ENCODE measurements at regions not wholly inside any gene's neighbourhood (a gene's known extent, or its start where the extent isn't known, plus 50 kb on each side); places are given as distances from the start of the nearest gene placed in this dataset.

DNA sequence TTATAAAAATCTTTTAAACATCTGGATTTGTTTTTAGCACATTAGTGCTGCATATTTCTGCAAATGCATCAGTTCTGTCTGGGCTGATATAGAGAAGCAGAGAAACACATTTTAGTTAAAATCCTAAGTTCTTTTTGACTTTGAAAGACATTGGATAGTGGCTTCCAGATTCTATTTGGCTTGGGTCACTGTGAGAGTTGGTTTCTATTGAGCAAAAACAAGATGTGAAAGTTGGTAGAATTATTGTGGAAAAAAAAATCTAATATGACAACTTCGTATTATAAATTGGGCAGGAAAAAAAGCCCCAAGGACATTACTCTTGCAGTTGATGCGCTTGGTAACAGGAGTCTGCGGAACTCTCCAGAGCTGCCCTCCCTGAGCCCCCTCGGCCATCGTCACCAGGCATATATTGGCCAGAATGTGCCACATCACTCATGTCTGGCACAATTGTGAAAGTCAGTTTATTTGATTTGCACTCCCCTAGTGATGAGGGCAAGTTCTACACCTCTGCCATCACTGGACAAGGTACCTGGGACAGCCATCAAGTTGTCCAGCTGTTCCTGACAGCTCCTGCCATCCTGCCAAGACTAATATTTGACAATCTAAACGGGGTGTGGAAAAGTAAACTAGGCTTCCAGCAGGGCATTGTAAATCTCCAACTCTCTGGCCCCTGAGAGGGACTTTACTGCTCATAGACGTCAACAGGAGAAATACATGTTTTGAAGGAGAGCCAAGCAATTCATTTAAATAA is 334.5 kb downstream of the TENT4A start:
- no peak overlapping the region for H3K27ac ChIP-seq
- DNase-seq (ENCODE audit: low read depth in 1 of 2, low spot score in 1 of 2) (no peak), FAIRE-seq (no peak), ATAC-seq (no peak)
- no peak overlapping the region for H3K4me2 ChIP-seq
- no peak overlapping the region for H3K4me3 ChIP-seq
- CTCF ChIA-PET: no interaction called here
- WGBS (ENCODE audit: missing lambda C conversion rate): 8% methylated on average over 7 of the region's 7 CpGs
- TF ChIP-seq GATA3 (IDR thresholded peaks at IDR 0.05; ENCODE audit: borderline replicate concordance) (no peak), HOXB13 (CRISPR knock-in tag; IDR thresholded peaks at IDR 0.05; ENCODE audit: low read depth) (no peak), FOXS1 (CRISPR knock-in tag; IDR thresholded peaks at IDR 0.05) (no peak), MAZ (IDR thresholded peaks at IDR 0.05; ENCODE audit: borderline replicate concordance, low read depth, low read length) (no peak), KDM5A (IDR thresholded peaks at IDR 0.05) (no peak), RFX5 (IDR thresholded peaks at IDR 0.05) (no peak), CBX8 (IDR thresholded peaks at IDR 0.05) (no peak)
- H3K9me3 ChIP-seq: no peaks in the 10 kb centered on the region
- POLR2A ChIA-PET: no interaction called here
- no peaks in the 10 kb centered on the region for H3K4me1 ChIP-seq

DNA sequence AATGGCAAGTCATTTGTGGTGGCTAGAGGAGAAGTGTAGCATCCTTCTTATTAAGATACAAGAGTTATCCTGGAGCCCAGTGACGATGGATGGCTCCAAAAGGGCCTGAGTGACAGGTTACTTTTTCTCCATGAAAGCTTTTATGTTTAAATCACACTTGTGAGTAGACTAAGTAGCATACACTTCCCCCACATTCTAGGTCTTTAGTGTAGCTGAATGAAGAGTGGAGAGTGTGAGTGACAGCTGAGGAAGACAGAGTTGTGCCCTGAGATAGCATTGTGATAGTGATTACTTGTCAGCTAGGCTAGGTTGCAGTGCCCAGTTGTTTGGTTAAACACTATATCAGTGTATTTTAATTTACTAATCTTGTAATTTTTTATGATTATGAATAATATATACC is 337.8 kb downstream of the TENT4A start:
- no peak for ATAC-seq
- H3K4me3 ChIP-seq: no peak overlapping the region
- no peak for FAIRE-seq
- no peak for DNase-seq (ENCODE audit: low read depth in 1 of 2, low spot score in 1 of 2)
- H3K9me3 ChIP-seq: no peaks in the 10 kb centered on the region
- ChIA-PET CTCF (no interaction called here), POLR2A (no interaction called here)
- WGBS (ENCODE audit: missing lambda C conversion rate): 0% methylated on average over 1 of the region's 1 CpG
- no peaks in the 10 kb centered on the region for H3K4me1 ChIP-seq
- no peak overlapping the region for H3K4me2 ChIP-seq
- H3K27ac ChIP-seq: no peak overlapping the region
- no peak for TF ChIP-seq MYC (IDR thresholded peaks at IDR 0.05; ENCODE audit: borderline replicate concordance, low read length)
- TF ChIP-seq TP53 (CRISPR knock-in tag; IDR thresholded peaks at IDR 0.05): no peak
- TF ChIP-seq FOXS1 (CRISPR knock-in tag; IDR thresholded peaks at IDR 0.05): no peak
- no peak for TF ChIP-seq SREBF2 (IDR thresholded peaks at IDR 0.05)
- no peak for TF ChIP-seq RFX5 (IDR thresholded peaks at IDR 0.05)
- TF ChIP-seq, protein P1, sequence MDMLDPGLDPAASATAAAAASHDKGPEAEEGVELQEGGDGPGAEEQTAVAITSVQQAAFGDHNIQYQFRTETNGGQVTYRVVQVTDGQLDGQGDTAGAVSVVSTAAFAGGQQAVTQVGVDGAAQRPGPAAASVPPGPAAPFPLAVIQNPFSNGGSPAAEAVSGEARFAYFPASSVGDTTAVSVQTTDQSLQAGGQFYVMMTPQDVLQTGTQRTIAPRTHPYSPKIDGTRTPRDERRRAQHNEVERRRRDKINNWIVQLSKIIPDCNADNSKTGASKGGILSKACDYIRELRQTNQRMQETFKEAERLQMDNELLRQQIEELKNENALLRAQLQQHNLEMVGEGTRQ (IDR thresholded peaks at IDR 0.05): no peak
- TF ChIP-seq MAZ (IDR thresholded peaks at IDR 0.05; ENCODE audit: borderline replicate concordance, low read depth, low read length): no peak
- TF ChIP-seq NFE2L2 (conservative IDR thresholded peaks at IDR 0.05; ENCODE audit: low read length): no peak
- TF ChIP-seq, protein P2, sequence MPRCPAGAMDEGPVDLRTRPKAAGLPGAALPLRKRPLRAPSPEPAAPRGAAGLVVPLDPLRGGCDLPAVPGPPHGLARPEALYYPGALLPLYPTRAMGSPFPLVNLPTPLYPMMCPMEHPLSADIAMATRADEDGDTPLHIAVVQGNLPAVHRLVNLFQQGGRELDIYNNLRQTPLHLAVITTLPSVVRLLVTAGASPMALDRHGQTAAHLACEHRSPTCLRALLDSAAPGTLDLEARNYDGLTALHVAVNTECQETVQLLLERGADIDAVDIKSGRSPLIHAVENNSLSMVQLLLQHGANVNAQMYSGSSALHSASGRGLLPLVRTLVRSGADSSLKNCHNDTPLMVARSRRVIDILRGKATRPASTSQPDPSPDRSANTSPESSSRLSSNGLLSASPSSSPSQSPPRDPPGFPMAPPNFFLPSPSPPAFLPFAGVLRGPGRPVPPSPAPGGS (IDR thresholded peaks at IDR 0.05): no peak
- TF ChIP-seq, protein P3, sequence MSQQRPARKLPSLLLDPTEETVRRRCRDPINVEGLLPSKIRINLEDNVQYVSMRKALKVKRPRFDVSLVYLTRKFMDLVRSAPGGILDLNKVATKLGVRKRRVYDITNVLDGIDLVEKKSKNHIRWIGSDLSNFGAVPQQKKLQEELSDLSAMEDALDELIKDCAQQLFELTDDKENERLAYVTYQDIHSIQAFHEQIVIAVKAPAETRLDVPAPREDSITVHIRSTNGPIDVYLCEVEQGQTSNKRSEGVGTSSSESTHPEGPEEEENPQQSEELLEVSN (IDR thresholded peaks at IDR 0.05; ENCODE audit: borderline replicate concordance, low read depth): no peak
- TF ChIP-seq NR3C1 (IDR thresholded peaks at IDR 0.05): no peak
- no peak for TF ChIP-seq FOSB (CRISPR knock-in tag; IDR thresholded peaks at IDR 0.05)
- TF ChIP-seq BHLHE40 (IDR thresholded peaks at IDR 0.05; ENCODE audit: low read depth, low read length): no peak
- TF ChIP-seq RARB (CRISPR knock-in tag; IDR thresholded peaks at IDR 0.05): no peak
- TF ChIP-seq ZFP36 (IDR thresholded peaks at IDR 0.05; ENCODE audit: borderline replicate concordance, partially characterized antibody): no peak
- TF ChIP-seq HOXA7 (CRISPR knock-in tag; IDR thresholded peaks at IDR 0.05): no peak

DNA sequence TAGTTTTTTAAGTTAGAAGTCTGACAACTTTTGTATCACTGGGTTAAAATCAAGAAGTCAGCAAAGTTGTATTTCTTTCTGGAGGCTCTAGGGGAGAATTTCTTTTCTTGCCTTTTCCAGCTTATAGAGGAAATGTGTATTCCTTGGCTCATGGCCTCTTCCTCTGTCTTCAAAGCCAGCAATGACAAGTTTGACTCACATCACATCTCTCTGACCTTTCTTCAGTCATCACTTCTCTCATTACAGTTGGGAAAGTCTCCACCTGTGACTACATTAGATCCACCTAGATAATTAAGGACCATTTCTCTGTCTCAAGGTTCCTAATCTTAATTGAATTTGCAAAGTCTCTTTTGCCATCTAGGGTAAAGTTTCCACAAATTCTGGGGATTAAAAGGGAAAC is 339.9 kb downstream of the TENT4A start:
- Histone ChIP-seq H3K4me1 (no peaks in the 10 kb centered on the region), H3K9me3 (no peaks in the 10 kb centered on the region), H3K4me3 (no peak overlapping the region), H3K27ac (no peak overlapping the region), H3K4me2 (no peak overlapping the region)
- ChIA-PET POLR2A (no interaction called here), CTCF (no interaction called here)
- FAIRE-seq (no peak), ATAC-seq (no peak), DNase-seq (ENCODE audit: low read depth in 1 of 2, low spot score in 1 of 2) (no peak)
- TF ChIP-seq, protein P4, sequence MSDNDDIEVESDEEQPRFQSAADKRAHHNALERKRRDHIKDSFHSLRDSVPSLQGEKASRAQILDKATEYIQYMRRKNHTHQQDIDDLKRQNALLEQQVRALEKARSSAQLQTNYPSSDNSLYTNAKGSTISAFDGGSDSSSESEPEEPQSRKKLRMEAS (IDR thresholded peaks at IDR 0.05): no peak
- no peak for TF ChIP-seq HOXB5 (CRISPR knock-in tag; IDR thresholded peaks at IDR 0.05)

Data from A549 (cell line).